H1 (cell line): ENCODE measurements at regions not wholly inside any gene's neighbourhood (a gene's known extent, or its start where the extent isn't known, plus 50 kb on each side); places are given as distances from the start of the nearest gene placed in this dataset.

ENCODE experiments used
- CTCF ChIA-PET: fragments of 300-600 bp; sonication (Branson Sonifier 250); formaldehyde crosslinking; loops from one replicate; lab custom pipeline; 2021; ENCODE audit not compliant: partially characterized antibody; lab: Charles Lee
- POLR2A ChIA-PET: fragments of 300-600 bp; sonication (Branson Sonifier 250); formaldehyde crosslinking; loops from one replicate; lab custom pipeline; 2021; ENCODE audit warnings: inconsistent platforms; ENCODE audit not compliant: partially characterized antibody; lab: Charles Lee
- DNase-seq, 2 experiments: peaks; one replicate each; pipeline versions ENCODE4 v3.0.0 to v3.0.0-alpha.2; 2010 to 2022; ENCODE audit warnings: low spot score in 2 of 2, low read depth in 1 of 2, mixed read lengths in 1 of 2
- FAIRE-seq: peaks from 2 replicates; lab custom pipeline; 2011; peaks lifted over from hg19 to GRCh38; lab: Jason Lieb, UNC
- H2AFZ ChIP-seq: 2 replicates; pipeline ENCODE4 v1.8.1; 2012; ENCODE audit warnings: low read length, inconsistent platforms
- H2AK5ac ChIP-seq: 2 replicates; pipeline ENCODE4 v1.6.1; 2013; ENCODE audit warnings: low read depth, low read length
- H2BK120ac ChIP-seq: replicated peaks from 2 replicates; pipeline ENCODE3; 2013; ENCODE audit warnings: low read depth, low read length, inconsistent platforms
- H2BK12ac ChIP-seq: 2 replicates; pipeline ENCODE4 v1.6.1; 2013; ENCODE audit warnings: low read depth, low read length
- H2BK15ac ChIP-seq: 2 replicates; pipeline ENCODE4 v1.6.1; 2013; ENCODE audit warnings: low read length
- H2BK20ac ChIP-seq: 2 replicates; pipeline ENCODE4 v1.6.1; 2013; ENCODE audit warnings: low read length
- H2BK5ac ChIP-seq: 2 replicates; pipeline ENCODE4 v1.6.1; 2013; ENCODE audit warnings: low read depth, low read length
- H3K14ac ChIP-seq: 2 replicates; pipeline ENCODE4 v1.6.1; 2013; ENCODE audit warnings: inconsistent platforms; ENCODE audit not compliant: insufficient read length
- H3K18ac ChIP-seq: 2 replicates; pipeline ENCODE4 v1.6.1; 2013; ENCODE audit warnings: low read length; ENCODE audit errors: extremely low read depth
- H3K23ac ChIP-seq: 2 replicates; pipeline ENCODE4 v1.6.1; 2013; ENCODE audit warnings: inconsistent platforms; ENCODE audit not compliant: insufficient read length
- H3K23me2 ChIP-seq: 2 replicates; pipeline ENCODE4 v1.6.1; 2013; ENCODE audit warnings: low read depth, low read length
- H3K27ac ChIP-seq: 2 replicates; pipeline ENCODE4 v1.6.1; 2011; ENCODE audit warnings: low read depth, low read length, inconsistent platforms
- H3K27me3 ChIP-seq, 4 experiments: replicated peaks in 1 of 4; 1 replicate in 1 of 4; 2 replicates in 3 of 4; pipeline versions ENCODE4 v1.6.1 to v1.8.1; 2011 to 2013; ENCODE audit warnings: low read length in 3 of 4, mild to moderate bottlenecking in 3 of 4, inconsistent platforms in 2 of 4, mixed read lengths in 2 of 4, moderate library complexity in 1 of 4; ENCODE audit not compliant: control insufficient read depth in 3 of 4, insufficient read depth in 3 of 4; ENCODE audit errors: extremely low read depth in 1 of 4
- H3K36me3 ChIP-seq, 4 experiments: 2 replicates each; pipeline versions ENCODE4 v1.6.1 to v1.8.1; 2011 to 2013; ENCODE audit warnings: mild to moderate bottlenecking in 4 of 4, low read length in 3 of 4, moderate library complexity in 2 of 4, control low read depth in 1 of 4, inconsistent platforms in 1 of 4; ENCODE audit not compliant: insufficient read depth in 4 of 4, control insufficient read depth in 2 of 4
- H3K4ac ChIP-seq: replicated peaks from 2 replicates; pipeline ENCODE3; 2013; ENCODE audit warnings: low read length, low read depth, mixed read lengths, inconsistent platforms; ENCODE audit not compliant: insufficient read length
- H3K4me1 ChIP-seq, 4 experiments: replicated peaks in 1 of 4; 1 replicate in 1 of 4; 2 replicates in 3 of 4; pipeline versions ENCODE4 v1.6.1 to v1.8.1; 2011 to 2013; ENCODE audit warnings: low read length in 3 of 4, inconsistent platforms in 2 of 4, mixed read lengths in 1 of 4; ENCODE audit not compliant: insufficient read depth in 4 of 4, control insufficient read depth in 3 of 4
- H3K4me2 ChIP-seq, 2 experiments: 2 replicates each; pipeline versions ENCODE4 v1.6.1 to v1.8.1; 2011 to 2013; ENCODE audit warnings: low read depth in 2 of 2, low read length in 2 of 2, control low read depth in 1 of 2, inconsistent platforms in 1 of 2, mild to moderate bottlenecking in 1 of 2; ENCODE audit not compliant: insufficient read depth in 1 of 2
- H3K4me3 ChIP-seq, 4 experiments: fragments of 200-600, 300-600 bp in 1 of 4; sonication (generic), shearing (Covaris generic), sonication (Bioruptor Twin) in 1 of 4; 2 replicates each; pipeline versions ENCODE4 v1.5.1 to v1.8.1; 2011 to 2016; ENCODE audit warnings: low read length in 4 of 4, low read depth in 3 of 4, control low read depth in 2 of 4, inconsistent platforms in 2 of 4, mild to moderate bottlenecking in 2 of 4, mixed read lengths in 1 of 4, moderate library complexity in 1 of 4; ENCODE audit not compliant: insufficient read depth in 2 of 4; ENCODE audit errors: extremely low read depth in 1 of 4
- H3K56ac ChIP-seq: replicated peaks from 2 replicates; pipeline ENCODE3; 2013; ENCODE audit warnings: low read depth, mild to moderate bottlenecking, mixed read lengths, low read length, inconsistent platforms; ENCODE audit not compliant: insufficient read length
- H3K79me1 ChIP-seq: 2 replicates; pipeline ENCODE4 v1.6.1; 2013; ENCODE audit warnings: low read depth, low read length, control low read depth
- H3K79me2 ChIP-seq, 2 experiments: 2 replicates each; pipeline versions ENCODE4 v1.6.1 to v1.8.1; 2012 to 2013; ENCODE audit warnings: low read length in 2 of 2, mild to moderate bottlenecking in 2 of 2, inconsistent platforms in 1 of 2; ENCODE audit not compliant: insufficient read depth in 2 of 2, control insufficient read depth in 1 of 2
- H3K9ac ChIP-seq, 4 experiments: replicated peaks in 1 of 4; 1 replicate in 1 of 4; 2 replicates in 3 of 4; pipeline versions ENCODE4 v1.6.1 to v1.8.1; 2011 to 2013; ENCODE audit warnings: low read depth in 3 of 4, low read length in 3 of 4, control low read depth in 2 of 4, mild to moderate bottlenecking in 2 of 4, moderate library complexity in 2 of 4, inconsistent platforms in 1 of 4; ENCODE audit errors: extremely low read depth in 1 of 4
- H3K9me3 ChIP-seq, 2 experiments: 2 replicates each; pipeline versions ENCODE4 v1.6.1 to v1.8.1; 2012 to 2013; ENCODE audit warnings: mild to moderate bottlenecking in 2 of 2, moderate library complexity in 2 of 2, control low read depth in 1 of 2, inconsistent platforms in 1 of 2, low read depth in 1 of 2, low read length in 1 of 2, mixed read lengths in 1 of 2; ENCODE audit not compliant: insufficient read depth in 2 of 2
- H4K20me1 ChIP-seq, 2 experiments: replicated peaks in 1 of 2; 2 replicates each; pipeline versions ENCODE3 to v1.8.1; 2011 to 2013; ENCODE audit warnings: inconsistent platforms in 2 of 2, low read length in 2 of 2, mild to moderate bottlenecking in 1 of 2; ENCODE audit not compliant: insufficient read depth in 2 of 2, control insufficient read depth in 1 of 2
- H4K5ac ChIP-seq: 2 replicates; pipeline ENCODE4 v1.6.1; 2013; ENCODE audit warnings: low read length, low read depth, mixed read lengths, inconsistent platforms; ENCODE audit not compliant: insufficient read length
- H4K8ac ChIP-seq: 2 replicates; pipeline ENCODE4 v1.8.0; 2013; ENCODE audit warnings: mild to moderate bottlenecking, moderate library complexity, low read length, inconsistent platforms; ENCODE audit not compliant: insufficient read depth; ENCODE audit errors: extremely low read depth
- H4K91ac ChIP-seq: replicated peaks from 2 replicates; pipeline ENCODE3; 2013; ENCODE audit warnings: low read length, mixed read lengths, inconsistent platforms; ENCODE audit not compliant: insufficient read length
- BRCA1 ChIP-seq: IDR thresholded peaks from 2 replicates; pipeline ENCODE4 v1.6.1; 2012; ENCODE audit warnings: low read depth, low read length, improper control_type of control experiment
- CBX5 ChIP-seq: fragments of 300-800, 300-1000 bp; sonication (generic); IDR thresholded peaks from 2 replicates; pipeline ENCODE4 v1.7.1; 2016; ENCODE audit warnings: antibody characterized with exemption, low read length, low read depth
- FOSL1 ChIP-seq: IDR thresholded peaks from 2 replicates; pipeline ENCODE4 v1.6.1; 2011; ENCODE audit warnings: mild to moderate bottlenecking, low read depth, low read length, moderate library complexity; ENCODE audit not compliant: insufficient read depth
- GTF2F1 ChIP-seq: IDR thresholded peaks from 2 replicates; pipeline ENCODE4 v1.6.1; 2012; ENCODE audit warnings: low read depth, low read length, improper control_type of control experiment, borderline replicate concordance
- KDM4A ChIP-seq: IDR thresholded peaks from one replicate; pipeline ENCODE4 v1.7.1; 2012; ENCODE audit warnings: low read depth, mild to moderate bottlenecking, moderate library complexity, low read length, inconsistent platforms; ENCODE audit not compliant: severe bottlenecking
- KDM5A ChIP-seq: fragments of 200-600 bp; IDR thresholded peaks from 2 replicates; pipeline ENCODE4 v1.7.1; 2012; ENCODE audit warnings: mild to moderate bottlenecking, low read length, inconsistent platforms, mixed read lengths
- MAX ChIP-seq: IDR thresholded peaks from 2 replicates; pipeline ENCODE4 v1.6.1; 2012; ENCODE audit warnings: inconsistent platforms
- PHF8 ChIP-seq: fragments of 200-600 bp; sonication (generic); conservative IDR thresholded peaks from 2 replicates; pipeline ENCODE4 v1.7.1; 2012; ENCODE audit warnings: low read depth, mild to moderate bottlenecking, inconsistent platforms, low read length, moderate library complexity
- POLR2A ChIP-seq, 2 experiments: IDR thresholded peaks; 1 replicate in 1 of 2; 2 replicates in 1 of 2; pipeline ENCODE4 v1.6.1; 2011; ENCODE audit warnings: low read depth in 2 of 2, low read length in 2 of 2, mild to moderate bottlenecking in 2 of 2; ENCODE audit errors: control extremely low read depth in 1 of 2
- RXRA ChIP-seq: IDR thresholded peaks from 2 replicates; pipeline ENCODE4 v1.6.1; 2011; ENCODE audit warnings: low read depth, mild to moderate bottlenecking, low read length, moderate library complexity; ENCODE audit not compliant: insufficient read depth
- SAP30 ChIP-seq: fragments of 300-600 bp; sonication (generic); IDR thresholded peaks from 2 replicates; pipeline ENCODE4 v1.7.1; 2012; ENCODE audit warnings: low read length, moderate library complexity, mild to moderate bottlenecking, inconsistent platforms; ENCODE audit not compliant: insufficient read depth, insufficient replicate concordance
- SIN3A ChIP-seq, 2 experiments: IDR thresholded peaks in 1 of 2; conservative IDR thresholded peaks in 1 of 2; 2 replicates each; pipeline ENCODE4 v1.6.1; 2011 to 2012; ENCODE audit warnings: low read length in 2 of 2, improper control_type of control experiment in 1 of 2, low read depth in 1 of 2, mild to moderate bottlenecking in 1 of 2
- SP4 ChIP-seq: IDR thresholded peaks from 2 replicates; pipeline ENCODE4 v1.6.1; 2012; ENCODE audit warnings: low read length, inconsistent platforms
- SRF ChIP-seq: IDR thresholded peaks from 2 replicates; pipeline ENCODE4 v1.6.1; 2011; ENCODE audit warnings: mild to moderate bottlenecking, low read depth, low read length, moderate library complexity
- TAF1 ChIP-seq: IDR thresholded peaks from 2 replicates; pipeline ENCODE4 v1.6.1; 2011; ENCODE audit warnings: mild to moderate bottlenecking, low read depth, low read length
- YY1 ChIP-seq: IDR thresholded peaks from 2 replicates; pipeline ENCODE4 v1.6.1; 2011; ENCODE audit warnings: low read depth, mild to moderate bottlenecking, low read length
- WGBS, 2 experiments: shearing (Covaris generic) in 1 of 2; methylation state at CpG; one replicate each; pipeline versions ENCODE4 v1.1.6 to v1.1.7; 2013 to 2015; ENCODE audit warnings: low lambda C conversion rate in 2 of 2, mixed read lengths in 2 of 2, inconsistent platforms in 1 of 2, low coverage in 1 of 2, missing lambda C conversion rate in 1 of 2; ENCODE audit not compliant: insufficient replicate concordance in 2 of 2, insufficient coverage in 1 of 2, insufficient read length in 1 of 2; ENCODE audit errors: extremely low coverage in 1 of 2, missing lambda C conversion rate in 1 of 2; 5-methylcytosine and 5-hydroxymethylcytosine counted together

DNA sequence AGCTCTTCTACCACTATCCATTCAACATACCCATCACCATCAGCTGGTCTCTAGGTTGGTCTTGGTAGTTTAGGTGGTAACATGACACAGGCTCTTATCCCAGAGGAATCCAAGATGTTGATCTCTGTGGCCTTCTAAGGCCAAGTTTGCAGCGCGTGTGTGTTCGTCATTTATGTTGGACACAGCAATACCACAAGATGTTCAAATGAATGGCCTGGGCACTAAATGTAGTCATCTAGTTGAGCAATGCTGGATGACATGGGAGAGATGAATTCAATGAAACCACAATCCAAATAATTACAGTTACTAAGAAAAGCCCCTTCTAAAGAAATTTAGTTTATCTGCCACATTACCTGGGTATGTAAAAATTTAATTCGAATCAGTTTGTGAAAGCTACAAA is 292.4 kb downstream of the MRPS30 start:
- H4K91ac ChIP-seq = no peak overlapping the region
- H2AK5ac ChIP-seq = no peak overlapping the region
- no peaks in the 10 kb centered on the region; a peak in 1 of 8 replicates for H3K36me3 ChIP-seq
- CTCF ChIA-PET = no interaction called here
- no peak overlapping the region for H3K56ac ChIP-seq
- H3K14ac ChIP-seq = no peak overlapping the region
- no peak overlapping the region for H3K9ac ChIP-seq
- H4K20me1 ChIP-seq = no peaks in the 10 kb centered on the region
- H3K4me3 ChIP-seq = no peak overlapping the region
- peaks cover 0 to 11% of the 10 kb centered on the region in 2 experiments; a peak in 1 of 4 replicates for H3K9me3 ChIP-seq
- no peak overlapping the region for H2BK5ac ChIP-seq
- H2AFZ ChIP-seq = 0 out of 2 replicates have a peak overlapping the region, but pooled peaks have one; percentile 1
- no peak overlapping the region for H3K18ac ChIP-seq
- H4K8ac ChIP-seq = no peak overlapping the region
- POLR2A ChIA-PET = no interaction called here
- FAIRE-seq (no peak), DNase-seq (no peak)
- no peaks in the 10 kb centered on the region for H3K27me3 ChIP-seq
- no peak overlapping the region for H2BK15ac ChIP-seq
- no peak overlapping the region for H3K4me2 ChIP-seq
- no peak overlapping the region for H3K27ac ChIP-seq
- no peak overlapping the region for H3K4ac ChIP-seq
- no peak overlapping the region for H2BK12ac ChIP-seq
- no peak overlapping the region for H2BK120ac ChIP-seq
- no peaks in the 10 kb centered on the region for H3K23me2 ChIP-seq
- WGBS, 2 experiments = 97% methylated on average over 4 of the region's 4 CpGs; no CpG with 5 or more reads in 1 of the 2 experiments
- no peaks in the 10 kb centered on the region for H3K4me1 ChIP-seq
- no peak overlapping the region for H4K5ac ChIP-seq
- no peaks in the 10 kb centered on the region for H3K79me1 ChIP-seq
- H2BK20ac ChIP-seq = no peak overlapping the region
- H3K23ac ChIP-seq = no peak overlapping the region
- H3K79me2 ChIP-seq = no peaks in the 10 kb centered on the region
- TF ChIP-seq POLR2A (IDR thresholded peaks at IDR 0.05; ENCODE audit: control extremely low read depth in 1 of 2, low read depth in 2 of 2, low read length in 2 of 2) (no peak), BRCA1 (no peak), YY1 (no peak), SRF (no peak), MAX (no peak), GTF2F1 (no peak), KDM5A (no peak), CBX5 (no peak), KDM4A (no peak), FOSL1 (no peak), TAF1 (no peak), SAP30 (no peak), PHF8 (no peak), RXRA (no peak), SP4 (no peak), SIN3A (conservative IDR thresholded peaks at IDR 0.05 in 1 of 2, IDR thresholded peaks at IDR 0.05 in 1 of 2; ENCODE audit: low read depth in 1 of 2, low read length in 2 of 2) (no peak)
